PFSK-1 (cell line): ENCODE measurements at regions not wholly inside any gene's neighbourhood (a gene's known extent, or its start where the extent isn't known, plus 50 kb on each side); places are given as distances from the start of the nearest gene placed in this dataset.

ENCODE experiments used
- FOXP2 ChIP-seq: optimal IDR thresholded peaks from 2 replicates; pipeline ENCODE3; 2011; ENCODE audit warnings: borderline replicate concordance, control low read depth, inconsistent platforms; ENCODE audit not compliant: insufficient read depth; ENCODE audit errors: extremely low read length, extremely low read depth
- POLR2AphosphoS5 ChIP-seq: IDR thresholded peaks from 2 replicates; pipeline ENCODE4 v1.6.1; 2012; ENCODE audit warnings: low read depth, mild to moderate bottlenecking, control low read depth, low read length, moderate library complexity
- SIN3A ChIP-seq: IDR thresholded peaks from 2 replicates; pipeline ENCODE4 v1.6.1; 2012; ENCODE audit warnings: mild to moderate bottlenecking, low read length, moderate library complexity, borderline replicate concordance; ENCODE audit not compliant: insufficient read depth
- TAF1 ChIP-seq: IDR thresholded peaks from 2 replicates; pipeline ENCODE4 v1.6.1; 2012; ENCODE audit warnings: low read length, control low read depth, borderline replicate concordance; ENCODE audit not compliant: insufficient read depth
- TF ChIP-seq, protein P1 (sequence below), 2 experiments: IDR thresholded peaks; 2 replicates each; pipeline versions ENCODE4 v1.6.1 to v1.8.0; 2011 to 2012; ENCODE audit warnings: low read depth in 2 of 2, low read length in 2 of 2, control low read depth in 1 of 2, inconsistent platforms in 1 of 2, mild to moderate bottlenecking in 1 of 2, moderate library complexity in 1 of 2; ENCODE audit not compliant: insufficient read depth in 1 of 2

- TF ChIP-seq, protein P1, sequence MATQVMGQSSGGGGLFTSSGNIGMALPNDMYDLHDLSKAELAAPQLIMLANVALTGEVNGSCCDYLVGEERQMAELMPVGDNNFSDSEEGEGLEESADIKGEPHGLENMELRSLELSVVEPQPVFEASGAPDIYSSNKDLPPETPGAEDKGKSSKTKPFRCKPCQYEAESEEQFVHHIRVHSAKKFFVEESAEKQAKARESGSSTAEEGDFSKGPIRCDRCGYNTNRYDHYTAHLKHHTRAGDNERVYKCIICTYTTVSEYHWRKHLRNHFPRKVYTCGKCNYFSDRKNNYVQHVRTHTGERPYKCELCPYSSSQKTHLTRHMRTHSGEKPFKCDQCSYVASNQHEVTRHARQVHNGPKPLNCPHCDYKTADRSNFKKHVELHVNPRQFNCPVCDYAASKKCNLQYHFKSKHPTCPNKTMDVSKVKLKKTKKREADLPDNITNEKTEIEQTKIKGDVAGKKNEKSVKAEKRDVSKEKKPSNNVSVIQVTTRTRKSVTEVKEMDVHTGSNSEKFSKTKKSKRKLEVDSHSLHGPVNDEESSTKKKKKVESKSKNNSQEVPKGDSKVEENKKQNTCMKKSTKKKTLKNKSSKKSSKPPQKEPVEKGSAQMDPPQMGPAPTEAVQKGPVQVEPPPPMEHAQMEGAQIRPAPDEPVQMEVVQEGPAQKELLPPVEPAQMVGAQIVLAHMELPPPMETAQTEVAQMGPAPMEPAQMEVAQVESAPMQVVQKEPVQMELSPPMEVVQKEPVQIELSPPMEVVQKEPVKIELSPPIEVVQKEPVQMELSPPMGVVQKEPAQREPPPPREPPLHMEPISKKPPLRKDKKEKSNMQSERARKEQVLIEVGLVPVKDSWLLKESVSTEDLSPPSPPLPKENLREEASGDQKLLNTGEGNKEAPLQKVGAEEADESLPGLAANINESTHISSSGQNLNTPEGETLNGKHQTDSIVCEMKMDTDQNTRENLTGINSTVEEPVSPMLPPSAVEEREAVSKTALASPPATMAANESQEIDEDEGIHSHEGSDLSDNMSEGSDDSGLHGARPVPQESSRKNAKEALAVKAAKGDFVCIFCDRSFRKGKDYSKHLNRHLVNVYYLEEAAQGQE (IDR thresholded peaks at IDR 0.05; ENCODE audit: insufficient read depth in 1 of 2, low read depth in 2 of 2, low read length in 2 of 2) = no peak
- TF ChIP-seq POLR2AphosphoS5 (no peak), TAF1 (no peak), SIN3A (no peak), FOXP2 (no peak)
These were observed 714.4 kb upstream of the CDH6 start for GRCh38 chr5:30479104-30479503.
